GM12875 (cell line): ENCODE measurements at regions not wholly inside any gene's neighbourhood (a gene's known extent, or its start where the extent isn't known, plus 50 kb on each side); places are given as distances from the start of the nearest gene placed in this dataset.
"Not testable (repeated sequence)": the region's sequence is repeated elsewhere in the genome, so short reads cannot be mapped to it uniquely, and the experiment has no call there.

Experiments used
- H3K4me3 ChIP-seq: one replicate; pipeline ENCODE4 v1.5.1; 2011; ENCODE audit warnings: low read depth, low read length, control low read depth
- TF ChIP-seq, protein P1 (sequence below): IDR thresholded peaks from 2 replicates; pipeline ENCODE4 v1.5.1; 2011; ENCODE audit warnings: low read depth, mild to moderate bottlenecking, control low read depth, inconsistent platforms, low read length, moderate library complexity, borderline replicate concordance; ENCODE audit not compliant: insufficient read depth

DNA sequence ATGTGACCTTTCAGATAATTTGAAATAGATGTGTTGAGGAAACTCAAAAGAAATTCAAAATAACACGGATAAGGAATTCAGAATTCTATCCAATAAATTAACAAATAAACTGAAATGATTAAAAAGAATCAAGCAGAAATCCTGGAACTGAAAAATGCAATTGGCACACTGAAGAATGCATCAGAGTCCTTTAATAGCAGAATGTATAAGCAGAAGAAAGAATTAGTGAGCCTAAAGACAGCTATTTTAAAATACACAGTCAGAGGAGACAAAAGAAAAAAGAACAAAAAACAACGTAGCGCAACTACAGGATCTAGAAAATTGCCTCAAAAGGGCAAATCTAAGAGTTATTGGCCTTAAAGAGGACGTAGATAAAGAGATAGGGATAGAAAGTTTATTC lies 99.6 kb upstream of the SAMSN1 start:
- TF ChIP-seq, protein P1, sequence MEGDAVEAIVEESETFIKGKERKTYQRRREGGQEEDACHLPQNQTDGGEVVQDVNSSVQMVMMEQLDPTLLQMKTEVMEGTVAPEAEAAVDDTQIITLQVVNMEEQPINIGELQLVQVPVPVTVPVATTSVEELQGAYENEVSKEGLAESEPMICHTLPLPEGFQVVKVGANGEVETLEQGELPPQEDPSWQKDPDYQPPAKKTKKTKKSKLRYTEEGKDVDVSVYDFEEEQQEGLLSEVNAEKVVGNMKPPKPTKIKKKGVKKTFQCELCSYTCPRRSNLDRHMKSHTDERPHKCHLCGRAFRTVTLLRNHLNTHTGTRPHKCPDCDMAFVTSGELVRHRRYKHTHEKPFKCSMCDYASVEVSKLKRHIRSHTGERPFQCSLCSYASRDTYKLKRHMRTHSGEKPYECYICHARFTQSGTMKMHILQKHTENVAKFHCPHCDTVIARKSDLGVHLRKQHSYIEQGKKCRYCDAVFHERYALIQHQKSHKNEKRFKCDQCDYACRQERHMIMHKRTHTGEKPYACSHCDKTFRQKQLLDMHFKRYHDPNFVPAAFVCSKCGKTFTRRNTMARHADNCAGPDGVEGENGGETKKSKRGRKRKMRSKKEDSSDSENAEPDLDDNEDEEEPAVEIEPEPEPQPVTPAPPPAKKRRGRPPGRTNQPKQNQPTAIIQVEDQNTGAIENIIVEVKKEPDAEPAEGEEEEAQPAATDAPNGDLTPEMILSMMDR = no peak
- H3K4me3 ChIP-seq = no peak overlapping the region

DNA sequence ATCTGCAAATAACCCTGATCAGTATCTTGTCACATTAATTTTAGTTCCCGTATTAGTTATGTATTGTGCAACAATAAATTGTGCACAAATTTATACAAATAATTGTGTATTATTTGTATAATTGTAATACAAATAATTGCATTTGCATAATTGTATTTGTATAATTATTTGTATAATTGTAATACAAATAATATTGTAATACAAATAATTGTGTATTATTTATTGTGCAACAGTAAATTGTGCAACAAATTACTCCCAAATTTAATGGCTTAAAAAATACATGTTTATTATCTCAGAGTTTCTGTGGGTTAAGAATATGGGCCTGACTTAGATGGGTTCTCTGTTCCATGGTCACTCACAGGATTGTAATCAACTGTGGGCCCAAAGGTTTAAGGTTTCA lies 86.2 kb upstream of the SAMSN1 start:
- TF ChIP-seq, protein P1 = no peak

DNA sequence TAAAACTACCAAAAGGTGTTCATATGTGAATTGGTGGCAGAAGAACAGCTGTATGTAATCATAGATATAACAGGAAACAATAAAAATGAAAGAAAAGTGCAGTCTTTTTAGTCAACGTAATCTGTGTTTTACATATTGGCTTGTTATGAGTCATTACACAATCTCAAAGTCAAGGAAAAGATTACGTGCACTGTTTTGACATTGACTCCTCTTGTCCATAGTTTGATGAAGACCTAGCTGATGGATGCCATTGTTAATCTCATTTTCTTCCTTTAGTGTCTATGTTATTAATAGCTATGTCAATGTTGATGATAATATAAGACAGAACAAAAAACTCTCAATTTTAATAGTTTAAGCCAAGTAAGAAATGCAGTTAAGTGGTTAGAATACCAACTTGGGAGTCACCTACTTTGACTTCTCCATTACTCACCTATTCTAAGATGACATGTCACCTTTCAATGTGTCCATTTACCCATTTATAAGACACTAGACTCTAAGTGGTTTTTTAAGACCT lies 84.5 kb upstream of the SAMSN1 start:
- no peak overlapping the region for H3K4me3 ChIP-seq
- TF ChIP-seq, protein P1 = no peak

More for the DNA sequence above, 86.2 kb upstream of the SAMSN1 start:
- no peak overlapping the region for H3K4me3 ChIP-seq

DNA sequence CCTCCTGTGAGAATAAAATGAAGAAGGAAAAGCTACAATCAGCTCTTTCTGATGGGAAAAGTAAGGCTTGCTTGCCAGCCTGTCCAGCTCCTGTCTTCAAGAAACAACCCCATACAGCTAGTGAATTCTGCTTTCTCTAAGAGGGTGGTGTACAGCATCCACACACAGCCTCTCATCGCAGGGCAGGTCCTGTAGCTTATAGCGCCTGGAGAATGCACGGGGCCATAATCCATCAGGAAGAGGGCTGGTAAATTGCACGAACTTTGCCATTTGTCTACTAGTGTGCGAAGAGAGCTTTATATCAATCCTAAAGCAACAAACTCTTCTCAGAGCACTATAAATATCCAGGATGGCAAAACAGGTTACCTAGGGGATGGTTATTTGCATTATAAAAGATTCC lies 83.3 kb upstream of the SAMSN1 start:
- TF ChIP-seq, protein P1 = no peak
- H3K4me3 ChIP-seq = no peak overlapping the region

DNA sequence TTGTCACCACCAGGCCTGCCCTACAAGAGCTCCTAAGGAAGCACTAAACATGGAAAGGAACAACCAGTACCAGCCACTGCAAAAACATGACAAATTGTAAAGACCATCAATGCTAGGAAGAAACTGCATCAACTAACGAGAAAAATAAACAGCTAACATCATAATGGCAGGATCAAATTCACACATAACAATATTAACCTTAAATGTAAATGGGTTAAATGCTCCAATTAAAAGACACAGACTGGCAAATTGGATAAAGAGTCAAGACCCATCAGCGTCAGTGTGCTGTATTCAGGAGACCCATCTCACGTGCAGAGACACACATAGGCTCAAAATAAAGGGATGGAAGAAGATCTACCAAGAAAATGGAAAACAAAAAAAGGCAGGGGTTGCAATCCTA lies 77.0 kb upstream of the SAMSN1 start:
- not testable (repeated sequence) for H3K4me3 ChIP-seq

DNA sequence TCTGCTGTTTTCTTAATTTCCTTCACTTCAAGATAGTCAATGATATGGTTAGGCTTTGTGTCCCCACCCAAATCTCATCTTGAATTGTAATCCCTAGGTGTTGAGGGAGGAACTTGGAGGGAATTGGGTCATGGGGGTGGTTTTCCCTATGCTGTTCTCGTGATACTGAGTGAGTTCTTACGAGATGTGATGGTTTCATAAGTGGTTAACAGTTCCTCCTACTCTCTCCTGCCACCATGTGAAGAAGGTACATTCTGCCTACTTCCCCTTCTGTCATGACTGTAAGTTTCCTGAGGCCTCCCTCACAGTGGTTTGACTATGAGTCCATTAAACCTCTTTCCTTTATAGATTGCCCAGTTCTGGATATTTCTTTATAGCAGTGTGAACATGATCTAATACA lies 74.0 kb upstream of the SAMSN1 start:
- H3K4me3 ChIP-seq = no peak overlapping the region
- TF ChIP-seq, protein P1 = no peak

DNA sequence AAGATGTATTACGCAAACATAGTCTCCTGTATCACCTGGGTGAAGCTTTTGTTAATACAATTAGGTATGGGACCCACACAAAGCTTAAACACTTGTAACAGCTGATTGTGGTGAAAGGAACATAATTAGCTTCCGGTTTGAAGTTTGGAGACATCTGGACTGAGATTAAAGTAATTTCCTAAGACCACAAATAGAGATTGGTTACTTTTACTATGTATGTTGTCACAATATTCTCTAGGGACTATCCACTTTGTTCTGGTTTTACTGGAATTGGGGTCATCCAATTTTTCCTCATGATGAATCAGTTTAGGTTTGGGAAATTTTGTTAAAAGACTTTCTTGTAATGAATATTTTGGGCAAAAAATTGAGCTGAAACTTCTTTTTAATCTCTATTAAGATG lies 71.8 kb upstream of the SAMSN1 start:
- no peak overlapping the region for H3K4me3 ChIP-seq
- TF ChIP-seq, protein P1 = no peak

DNA sequence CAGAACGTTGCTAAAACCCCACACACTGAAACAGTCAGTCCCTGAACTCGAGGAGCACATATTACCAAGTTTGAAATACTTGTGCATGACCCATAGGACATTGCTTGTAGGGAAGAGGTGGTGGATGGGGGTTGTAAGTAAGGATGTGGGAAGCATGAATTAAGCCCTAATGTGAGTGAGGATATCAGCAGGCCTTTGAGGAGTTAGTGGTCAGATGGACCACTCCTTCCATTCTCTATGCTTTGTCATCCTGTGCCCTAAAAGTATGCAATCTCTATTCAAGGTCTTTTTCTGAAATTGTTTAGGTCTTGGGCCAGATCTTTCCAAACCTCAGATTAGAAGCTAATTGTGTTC lies 70.9 kb upstream of the SAMSN1 start:
- TF ChIP-seq, protein P1 = no peak
- H3K4me3 ChIP-seq = no peak overlapping the region
